ENCODE measurements at regions not wholly inside any gene's neighbourhood (a gene's known extent, or its start where the extent isn't known, plus 50 kb on each side); places are given as distances from the start of the nearest gene placed in this dataset.
"Not testable (repeated sequence)": the region's sequence is repeated elsewhere in the genome, so short reads cannot be mapped to it uniquely, and the experiment has no call there.

DNA sequence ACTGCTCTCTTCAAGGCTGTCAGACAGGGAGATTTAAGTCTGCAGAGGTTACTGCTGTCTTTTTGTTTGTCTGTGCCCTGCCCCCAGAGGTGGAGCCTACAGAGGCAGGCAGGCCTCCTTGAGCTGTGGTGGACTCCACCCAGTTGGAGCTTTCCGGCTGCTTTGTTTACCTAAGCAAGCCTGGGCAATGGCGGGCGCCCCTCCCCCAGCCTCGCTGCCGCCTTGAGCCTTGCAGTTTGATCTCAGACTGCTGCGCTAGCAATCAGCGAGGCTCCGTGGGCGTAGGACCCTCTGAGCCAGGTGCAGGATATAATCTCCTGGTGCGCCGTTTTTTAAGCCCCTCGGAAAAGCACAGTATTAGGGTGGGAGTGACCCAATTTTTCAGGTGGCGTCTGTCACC, 446.7 kb upstream of the ACO1 start:
- TF ChIP-seq POLR2A, CTCF (IDR thresholded peaks at IDR 0.05): not testable (repeated sequence)
